DOHH2 (cell line): ENCODE measurements at regions not wholly inside any gene's neighbourhood (a gene's known extent, or its start where the extent isn't known, plus 50 kb on each side); places are given as distances from the start of the nearest gene placed in this dataset.

Source experiments
- CTCF ChIP-seq: fragments of 200-600 bp; sonication (generic); IDR thresholded peaks from one replicate; pipeline ENCODE4 v1.5.1; 2014; ENCODE audit warnings: antibody characterized with exemption, mild to moderate bottlenecking, low read depth, low read length; ENCODE audit not compliant: poor library complexity, severe bottlenecking
- EZH2phosphoT487 ChIP-seq: fragments of 200-600 bp; sonication (generic); IDR thresholded peaks from 2 replicates; pipeline ENCODE4 v1.6.1; 2017; ENCODE audit warnings: borderline replicate concordance, mild to moderate bottlenecking, antibody characterized with exemption, low read length, moderate library complexity, mixed read lengths

GRCh38 chr2:61721382-61721781 is 132.5 kb downstream of the FAM161A start:
- TF ChIP-seq CTCF (no peak), EZH2phosphoT487 (no peak)
